HEK293 (cell line): ENCODE measurements at regions not wholly inside any gene's neighbourhood (a gene's known extent, or its start where the extent isn't known, plus 50 kb on each side); places are given as distances from the start of the nearest gene placed in this dataset.
A peak's percentile ranks its signal among the peaks of the same experiment; 100 is the strongest.

Experiments used
- CTCF ChIA-PET: fragments of 350-600 bp; formaldehyde crosslinking; extraction: SDS; loops from one replicate; lab custom pipeline; 2021; ENCODE audit warnings: antibody characterized with exemption; lab: Yijun Ruan, JAX
- POLR2A ChIA-PET: fragments of 300-600 bp; formaldehyde crosslinking; extraction: SDS; loops from one replicate; lab custom pipeline; 2020; ENCODE audit warnings: antibody characterized with exemption, inconsistent platforms; lab: Yijun Ruan, JAX
- H3K27ac ChIP-seq: fragments of 200-500 bp; sonication (Bioruptor generic); 2 replicates; pipeline ENCODE4 v1.5.1; 2014; ENCODE audit warnings: low read depth, low read length, control low read depth, inconsistent platforms; ENCODE audit errors: extremely low read depth
- H3K36me3 ChIP-seq, 2 experiments: fragments of 200-500 bp in 1 of 2; sonication (Bioruptor generic) in 1 of 2; 1 replicate in 1 of 2; 2 replicates in 1 of 2; pipeline ENCODE4 v1.5.1; 2014 to 2017; ENCODE audit warnings: inconsistent platforms in 2 of 2, low read length in 2 of 2; ENCODE audit not compliant: control insufficient read depth in 2 of 2, insufficient read depth in 1 of 2
- H3K4me1 ChIP-seq: fragments of 200-500 bp; sonication (Bioruptor generic); 2 replicates; pipeline ENCODE4 v1.5.1; 2014; ENCODE audit warnings: mild to moderate bottlenecking, low read length, inconsistent platforms; ENCODE audit not compliant: control insufficient read depth, insufficient read depth
- H3K4me3 ChIP-seq: 2 replicates; pipeline ENCODE4 v1.5.1; 2011; ENCODE audit warnings: low read depth, mild to moderate bottlenecking, control low read depth, low read length, moderate library complexity
- H3K9me3 ChIP-seq: fragments of 200-500 bp; sonication (Bioruptor generic); 2 replicates; pipeline ENCODE4 v1.5.1; 2014; ENCODE audit warnings: low read depth, low read length, inconsistent platforms; ENCODE audit not compliant: control insufficient read depth, insufficient read depth
- MYNN ChIP-seq: fragments of 450-650 bp; formaldehyde crosslinking; IDR thresholded peaks from 2 replicates; pipeline ENCODE4 v1.5.1; 2016; ENCODE audit warnings: missing biosample characterization, missing genetic modification characterization, borderline replicate concordance
- MZF1 ChIP-seq: fragments of 450-650 bp; formaldehyde crosslinking; IDR thresholded peaks from 2 replicates; pipeline ENCODE4 v1.5.1; 2017; ENCODE audit warnings: missing biosample characterization, missing genetic modification characterization, borderline replicate concordance
- PRDM1 ChIP-seq: fragments of 450-650 bp; formaldehyde crosslinking; IDR thresholded peaks from 2 replicates; pipeline ENCODE4; 2016; ENCODE audit warnings: missing biosample characterization, missing genetic modification characterization
- RBAK ChIP-seq: fragments of 450-650 bp; formaldehyde crosslinking; IDR thresholded peaks from 2 replicates; pipeline ENCODE4 v1.5.1; 2016; ENCODE audit warnings: missing biosample characterization, missing genetic modification characterization
- REST ChIP-seq: fragments of 450-650 bp; formaldehyde crosslinking; IDR thresholded peaks from 2 replicates; pipeline ENCODE4 v1.5.1; 2016; ENCODE audit warnings: missing biosample characterization, missing genetic modification characterization
- SCRT1 ChIP-seq: fragments of 450-650 bp; formaldehyde crosslinking; IDR thresholded peaks from 2 replicates; pipeline ENCODE4 v1.5.1; 2016; ENCODE audit warnings: missing biosample characterization, missing genetic modification characterization, borderline replicate concordance
- TCF7L2 ChIP-seq: IDR thresholded peaks from 2 replicates; pipeline ENCODE4 v1.6.1; 2011; ENCODE audit warnings: low read depth, mild to moderate bottlenecking, inconsistent platforms, low read length, moderate library complexity, borderline replicate concordance
- WT1 ChIP-seq: fragments of 450-650 bp; formaldehyde crosslinking; IDR thresholded peaks from 2 replicates; pipeline ENCODE4 v1.5.1; 2016; ENCODE audit warnings: missing biosample characterization, missing genetic modification characterization
- YY1 ChIP-seq: fragments of 450-650 bp; formaldehyde crosslinking; IDR thresholded peaks from 2 replicates; pipeline ENCODE4 v1.5.1; 2018; ENCODE audit warnings: missing biosample characterization, missing genetic modification characterization
- ZBTB20 ChIP-seq: fragments of 450-650 bp; formaldehyde crosslinking; IDR thresholded peaks from 2 replicates; pipeline ENCODE4 v1.5.1; 2016; ENCODE audit warnings: missing biosample characterization, missing genetic modification characterization
- ZBTB26 ChIP-seq: fragments of 450-650 bp; formaldehyde crosslinking; optimal IDR thresholded peaks from 2 replicates; pipeline ENCODE3; 2016; ENCODE audit warnings: missing biosample characterization, mild to moderate bottlenecking, missing genetic modification characterization
- ZNF132 ChIP-seq: fragments of 450-650 bp; formaldehyde crosslinking; IDR thresholded peaks from 2 replicates; pipeline ENCODE4 v1.5.1; 2017; ENCODE audit warnings: missing biosample characterization, missing genetic modification characterization, borderline replicate concordance
- ZNF140 ChIP-seq: fragments of 450-650 bp; formaldehyde crosslinking; IDR thresholded peaks from 2 replicates; pipeline ENCODE4 v1.5.1; 2016; ENCODE audit warnings: missing biosample characterization, missing genetic modification characterization
- ZNF24 ChIP-seq: fragments of 450-650 bp; formaldehyde crosslinking; IDR thresholded peaks from 2 replicates; pipeline ENCODE4 v1.5.1; 2016; ENCODE audit warnings: missing biosample characterization, missing genetic modification characterization
- ZNF266 ChIP-seq: fragments of 450-650 bp; formaldehyde crosslinking; IDR thresholded peaks from 2 replicates; pipeline ENCODE4 v1.5.1; 2016; ENCODE audit warnings: missing biosample characterization, missing genetic modification characterization, low read depth
- ZNF324 ChIP-seq: fragments of 450-650 bp; formaldehyde crosslinking; IDR thresholded peaks from 2 replicates; pipeline ENCODE4 v1.5.1; 2016; ENCODE audit warnings: missing biosample characterization, missing genetic modification characterization
- ZNF416 ChIP-seq: fragments of 450-650 bp; formaldehyde crosslinking; IDR thresholded peaks from 2 replicates; pipeline ENCODE4 v1.5.1; 2016; ENCODE audit warnings: missing biosample characterization, missing genetic modification characterization
- ZNF426 ChIP-seq: fragments of 450-650 bp; formaldehyde crosslinking; IDR thresholded peaks from 2 replicates; pipeline ENCODE4 v1.5.1; 2017; ENCODE audit warnings: missing biosample characterization, missing genetic modification characterization, mild to moderate bottlenecking, inconsistent platforms, moderate library complexity
- ZNF488 ChIP-seq: fragments of 450-650 bp; formaldehyde crosslinking; IDR thresholded peaks from 2 replicates; pipeline ENCODE4 v1.5.1; 2016; ENCODE audit warnings: missing biosample characterization, missing genetic modification characterization
- ZNF621 ChIP-seq: fragments of 450-650 bp; formaldehyde crosslinking; IDR thresholded peaks from 2 replicates; pipeline ENCODE4 v1.5.1; 2017; ENCODE audit warnings: missing biosample characterization, missing genetic modification characterization
- ZNF623 ChIP-seq: fragments of 450-650 bp; formaldehyde crosslinking; IDR thresholded peaks from 2 replicates; pipeline ENCODE4 v1.5.1; 2016; ENCODE audit warnings: missing biosample characterization, missing genetic modification characterization
- ZNF639 ChIP-seq: fragments of 450-650 bp; formaldehyde crosslinking; IDR thresholded peaks from 2 replicates; pipeline ENCODE4 v1.5.1; 2016; ENCODE audit warnings: missing biosample characterization, missing genetic modification characterization
- ZNF658 ChIP-seq: fragments of 450-650 bp; formaldehyde crosslinking; IDR thresholded peaks from 2 replicates; pipeline ENCODE4; 2016; ENCODE audit warnings: missing biosample characterization, missing genetic modification characterization
- ZNF785 ChIP-seq: fragments of 450-650 bp; formaldehyde crosslinking; IDR thresholded peaks from 2 replicates; pipeline ENCODE4 v1.5.1; 2016; ENCODE audit warnings: missing biosample characterization, missing genetic modification characterization
- ZXDB ChIP-seq: fragments of 450-650 bp; formaldehyde crosslinking; IDR thresholded peaks from 2 replicates; pipeline ENCODE4 v1.5.1; 2016; ENCODE audit warnings: missing biosample characterization, missing genetic modification characterization

GRCh38 chr13:87302034-87302433 is 369.1 kb upstream of the SLITRK5 start:
- POLR2A ChIA-PET = no interaction called here

GRCh38 chr13:87302931-87303330 is 368.2 kb upstream of the SLITRK5 start:
- H3K9me3 ChIP-seq = no peaks in the 10 kb centered on the region
- H3K27ac ChIP-seq = no peak overlapping the region
- TF ChIP-seq TCF7L2 (0 out of 2 replicates have a peak, but pooled peaks have one; percentile 20), ZNF416 (no peak), WT1 (no peak), ZNF658 (tag by site-specific recombination) (no peak), ZXDB (no peak), ZNF24 (no peak), ZBTB26 (no peak)
- TF ChIP-seq, all 188 proteins: peak for 1
- Histone ChIP-seq H3K4me3 (no peak overlapping the region), H3K36me3 (no peaks in the 10 kb centered on the region), H3K4me1 (no peaks in the 10 kb centered on the region)
- ChIA-PET CTCF (no interaction called here), POLR2A (no interaction called here)

More at GRCh38 chr13:87302034-87302433, 369.1 kb upstream of the SLITRK5 start:
- no peak for TF ChIP-seq ZNF639
- TF ChIP-seq ZNF785 (tag by site-specific recombination) = no peak
- no peak for TF ChIP-seq SCRT1 (tag by site-specific recombination)
- TF ChIP-seq ZNF488 = no peak
- no peak for TF ChIP-seq ZNF140 (tag by site-specific recombination)
- no peak for TF ChIP-seq ZNF324 (tag by site-specific recombination)
- no peak for TF ChIP-seq RBAK (tag by site-specific recombination)
- Histone ChIP-seq H3K27ac (no peak overlapping the region), H3K36me3 (no peaks in the 10 kb centered on the region), H3K9me3 (no peaks in the 10 kb centered on the region), H3K4me3 (no peak overlapping the region), H3K4me1 (no peaks in the 10 kb centered on the region)
- CTCF ChIA-PET = no interaction called here

GRCh38 chr13:87311165-87311564 is 360.0 kb upstream of the SLITRK5 start:
- TF ChIP-seq YY1 (tag by site-specific recombination) (no peak), REST (tag by site-specific recombination) (no peak), PRDM1 (tag by site-specific recombination) (no peak), MZF1 (no peak), ZBTB20 (tag by site-specific recombination) (no peak), ZNF621 (no peak), ZNF266 (tag by site-specific recombination) (no peak), ZNF426 (tag by site-specific recombination) (no peak), ZNF623 (no peak), ZNF132 (tag by site-specific recombination) (no peak), MYNN (tag by site-specific recombination) (no peak)
- no peaks in the 10 kb centered on the region for H3K4me1 ChIP-seq
- ChIA-PET CTCF (no interaction called here), POLR2A (no interaction called here)
- H3K36me3 ChIP-seq = no peaks in the 10 kb centered on the region
- no peak overlapping the region for H3K4me3 ChIP-seq
- no peak overlapping the region for H3K27ac ChIP-seq
- no peaks in the 10 kb centered on the region for H3K9me3 ChIP-seq
